ENCODE measurements at regions not wholly inside any gene's neighbourhood (a gene's known extent, or its start where the extent isn't known, plus 50 kb on each side); places are given as distances from the start of the nearest gene placed in this dataset.
"Not testable (repeated sequence)": the region's sequence is repeated elsewhere in the genome, so short reads cannot be mapped to it uniquely, and the experiment has no call there.

- not testable (repeated sequence) for H3K4me1 ChIP-seq (ENCODE audit: control insufficient read depth, insufficient read depth, low read length); H3K9ac ChIP-seq (ENCODE audit: low read length); H3K4me3 ChIP-seq (ENCODE audit: low read depth, low read length); H3K27me3 ChIP-seq (ENCODE audit: control insufficient read depth, insufficient read depth, low read length); H3K27ac ChIP-seq (ENCODE audit: low read depth, low read length); H3K36me3 ChIP-seq (ENCODE audit: control insufficient read depth, insufficient read depth, low read length); H3K9me3 ChIP-seq (ENCODE audit: control insufficient read depth, insufficient read depth, low read depth, low read length)
Observed at GRCh38 chr4:66712301-66712921, 832.9 kb downstream of the CENPC start.

- Histone ChIP-seq H3K9ac (ENCODE audit: low read length) (no peak overlapping the region), H3K9me3 (ENCODE audit: control insufficient read depth, insufficient read depth, low read depth, low read length) (no peaks in the 10 kb centered on the region), H3K36me3 (ENCODE audit: control insufficient read depth, insufficient read depth, low read length) (no peaks in the 10 kb centered on the region), H3K27me3 (ENCODE audit: control insufficient read depth, insufficient read depth, low read length) (no peaks in the 10 kb centered on the region), H3K4me3 (ENCODE audit: low read depth, low read length) (no peak overlapping the region), H3K4me1 (ENCODE audit: control insufficient read depth, insufficient read depth, low read length) (no peaks in the 10 kb centered on the region), H3K27ac (ENCODE audit: low read depth, low read length) (no peak overlapping the region)
Observed at GRCh38 chr4:66704243-66704642, 841.1 kb downstream of the CENPC start.

GRCh38 chr4:66694739-66695138, 850.6 kb downstream of the CENPC start:
- Histone ChIP-seq H3K9me3 (ENCODE audit: control insufficient read depth, insufficient read depth, low read depth, low read length) (no peaks in the 10 kb centered on the region; the same call in 1 of the 2 replicates), H3K4me1 (ENCODE audit: control insufficient read depth, insufficient read depth, low read length) (peaks cover 5% of the 10 kb centered on the region; the same call in 1 of the 2 replicates), H3K36me3 (ENCODE audit: control insufficient read depth, insufficient read depth, low read length) (no peaks in the 10 kb centered on the region), H3K4me3 (ENCODE audit: low read depth, low read length) (no peak overlapping the region), H3K27me3 (ENCODE audit: control insufficient read depth, insufficient read depth, low read length) (no peaks in the 10 kb centered on the region), H3K27ac (ENCODE audit: low read depth, low read length) (no peak overlapping the region), H3K9ac (ENCODE audit: low read length) (no peak overlapping the region)

- H3K27me3 ChIP-seq (ENCODE audit: control insufficient read depth, insufficient read depth, low read length): no peaks in the 10 kb centered on the region
- H3K4me1 ChIP-seq (ENCODE audit: control insufficient read depth, insufficient read depth, low read length): peaks cover 5% of the 10 kb centered on the region; the same call in 1 of the 2 replicates
- no peaks in the 10 kb centered on the region for H3K36me3 ChIP-seq (ENCODE audit: control insufficient read depth, insufficient read depth, low read length)
- no peak overlapping the region for H3K4me3 ChIP-seq (ENCODE audit: low read depth, low read length)
- no peak overlapping the region for H3K9ac ChIP-seq (ENCODE audit: low read length)
- no peak overlapping the region for H3K27ac ChIP-seq (ENCODE audit: low read depth, low read length)
- no peaks in the 10 kb centered on the region; the same call in 1 of the 2 replicates for H3K9me3 ChIP-seq (ENCODE audit: control insufficient read depth, insufficient read depth, low read depth, low read length)
Observed at GRCh38 chr4:66693694-66694093, 851.6 kb downstream of the CENPC start.

- Histone ChIP-seq H3K36me3 (ENCODE audit: control insufficient read depth, insufficient read depth, low read length) (no peaks in the 10 kb centered on the region), H3K27me3 (ENCODE audit: control insufficient read depth, insufficient read depth, low read length) (no peaks in the 10 kb centered on the region), H3K4me3 (ENCODE audit: low read depth, low read length) (no peak overlapping the region), H3K9me3 (ENCODE audit: control insufficient read depth, insufficient read depth, low read depth, low read length) (no peaks in the 10 kb centered on the region), H3K27ac (ENCODE audit: low read depth, low read length) (no peak overlapping the region), H3K4me1 (ENCODE audit: control insufficient read depth, insufficient read depth, low read length) (peaks cover 5% of the 10 kb centered on the region; the same call in 1 of the 2 replicates), H3K9ac (ENCODE audit: low read length) (no peak overlapping the region)
Observed at GRCh38 chr4:66691101-66691500, 854.2 kb downstream of the CENPC start.

- H3K36me3 ChIP-seq (ENCODE audit: control insufficient read depth, insufficient read depth, low read length): no peaks in the 10 kb centered on the region
- no peak overlapping the region for H3K4me3 ChIP-seq (ENCODE audit: low read depth, low read length)
- no peaks in the 10 kb centered on the region for H3K27me3 ChIP-seq (ENCODE audit: control insufficient read depth, insufficient read depth, low read length)
- H3K27ac ChIP-seq (ENCODE audit: low read depth, low read length): no peak overlapping the region
- no peaks in the 10 kb centered on the region for H3K9me3 ChIP-seq (ENCODE audit: control insufficient read depth, insufficient read depth, low read depth, low read length)
- no peak overlapping the region for H3K9ac ChIP-seq (ENCODE audit: low read length)
- peaks cover 2% of the 10 kb centered on the region; the same call in 1 of the 2 replicates for H3K4me1 ChIP-seq (ENCODE audit: control insufficient read depth, insufficient read depth, low read length)
Observed at GRCh38 chr4:66688674-66689073, 856.6 kb downstream of the CENPC start.

DNA sequence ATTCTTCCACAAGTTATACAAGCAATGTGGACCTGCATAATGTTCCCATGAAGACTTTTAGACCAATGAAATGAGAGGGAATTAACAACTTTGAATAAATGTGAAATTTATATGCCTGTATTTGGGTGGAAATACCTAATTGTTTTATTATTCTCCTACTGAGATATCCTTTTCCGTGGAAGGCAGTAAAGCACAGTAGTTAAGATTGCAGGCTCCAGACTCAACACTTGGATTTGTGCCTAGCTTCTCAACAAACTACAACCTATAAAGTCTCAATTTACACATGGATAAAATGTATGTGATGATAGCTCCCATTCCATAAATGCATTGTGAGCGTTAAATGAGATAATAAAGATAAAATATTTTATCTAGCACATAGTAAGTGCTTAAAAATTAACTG, 857.8 kb downstream of the CENPC start:
- Histone ChIP-seq H3K9me3 (ENCODE audit: control insufficient read depth, insufficient read depth, low read depth, low read length) (no peaks in the 10 kb centered on the region), H3K4me1 (ENCODE audit: control insufficient read depth, insufficient read depth, low read length) (no peaks in the 10 kb centered on the region), H3K27me3 (ENCODE audit: control insufficient read depth, insufficient read depth, low read length) (no peaks in the 10 kb centered on the region), H3K4me3 (ENCODE audit: low read depth, low read length) (no peak overlapping the region), H3K9ac (ENCODE audit: low read length) (no peak overlapping the region), H3K36me3 (ENCODE audit: control insufficient read depth, insufficient read depth, low read length) (no peaks in the 10 kb centered on the region), H3K27ac (ENCODE audit: low read depth, low read length) (no peak overlapping the region)

DNA sequence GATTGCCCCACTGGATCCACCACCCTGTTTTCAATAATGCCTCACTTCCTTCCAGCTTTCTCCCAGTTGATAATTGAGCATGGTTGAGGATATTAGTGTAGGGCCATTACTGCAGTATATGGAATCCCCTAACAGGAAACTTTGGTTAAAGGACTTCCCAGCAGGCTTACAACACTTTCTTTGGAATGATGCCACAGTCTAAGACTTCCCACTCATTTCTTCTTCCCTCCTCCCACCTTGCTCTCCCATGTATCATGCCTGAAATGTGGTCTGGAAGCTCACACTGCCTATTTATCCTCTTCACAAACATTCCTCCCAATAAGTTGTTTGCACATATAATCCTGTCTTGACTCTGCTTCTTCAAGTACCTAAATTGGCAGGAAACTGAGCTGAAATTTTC, 863.3 kb downstream of the CENPC start:
- Histone ChIP-seq H3K9me3 (ENCODE audit: control insufficient read depth, insufficient read depth, low read depth, low read length) (no peaks in the 10 kb centered on the region), H3K4me1 (ENCODE audit: control insufficient read depth, insufficient read depth, low read length) (no peaks in the 10 kb centered on the region), H3K4me3 (ENCODE audit: low read depth, low read length) (no peak overlapping the region), H3K27me3 (ENCODE audit: control insufficient read depth, insufficient read depth, low read length) (no peaks in the 10 kb centered on the region), H3K27ac (ENCODE audit: low read depth, low read length) (no peak overlapping the region), H3K36me3 (ENCODE audit: control insufficient read depth, insufficient read depth, low read length) (no peaks in the 10 kb centered on the region), H3K9ac (ENCODE audit: low read length) (no peak overlapping the region)

DNA sequence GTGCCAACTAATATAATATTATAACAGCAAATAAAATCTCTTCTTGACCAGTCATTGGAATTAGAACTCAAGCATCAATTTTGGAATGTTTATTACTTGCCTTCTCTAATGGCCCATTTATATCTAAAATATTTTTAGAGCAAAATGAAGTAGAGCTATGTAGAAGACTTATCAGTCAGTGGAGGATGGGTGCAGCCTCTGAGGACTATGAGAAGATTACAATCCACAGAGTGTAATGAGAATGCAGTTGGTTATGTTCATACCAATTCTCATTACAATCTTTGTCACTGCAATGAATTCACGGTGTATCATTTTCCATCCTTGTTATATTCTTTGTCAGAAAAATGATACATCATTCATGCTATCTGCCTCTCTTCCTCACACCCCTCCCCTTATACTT, 878.1 kb downstream of the CENPC start:
- no peaks in the 10 kb centered on the region for H3K27me3 ChIP-seq (ENCODE audit: control insufficient read depth, insufficient read depth, low read length)
- no peak overlapping the region for H3K4me3 ChIP-seq (ENCODE audit: low read depth, low read length)
- H3K36me3 ChIP-seq (ENCODE audit: control insufficient read depth, insufficient read depth, low read length): no peaks in the 10 kb centered on the region
- no peaks in the 10 kb centered on the region for H3K9me3 ChIP-seq (ENCODE audit: control insufficient read depth, insufficient read depth, low read depth, low read length)
- H3K27ac ChIP-seq (ENCODE audit: low read depth, low read length): no peak overlapping the region
- H3K9ac ChIP-seq (ENCODE audit: low read length): no peak overlapping the region
- H3K4me1 ChIP-seq (ENCODE audit: control insufficient read depth, insufficient read depth, low read length): no peaks in the 10 kb centered on the region

- Histone ChIP-seq H3K9me3 (ENCODE audit: control insufficient read depth, insufficient read depth, low read depth, low read length) (no peaks in the 10 kb centered on the region), H3K27me3 (ENCODE audit: control insufficient read depth, insufficient read depth, low read length) (no peaks in the 10 kb centered on the region), H3K36me3 (ENCODE audit: control insufficient read depth, insufficient read depth, low read length) (no peaks in the 10 kb centered on the region), H3K4me1 (ENCODE audit: control insufficient read depth, insufficient read depth, low read length) (no peaks in the 10 kb centered on the region), H3K4me3 (ENCODE audit: low read depth, low read length) (no peak overlapping the region), H3K27ac (ENCODE audit: low read depth, low read length) (no peak overlapping the region), H3K9ac (ENCODE audit: low read length) (no peak overlapping the region)
Observed at GRCh38 chr4:66662620-66663019, 882.7 kb downstream of the CENPC start.

DNA sequence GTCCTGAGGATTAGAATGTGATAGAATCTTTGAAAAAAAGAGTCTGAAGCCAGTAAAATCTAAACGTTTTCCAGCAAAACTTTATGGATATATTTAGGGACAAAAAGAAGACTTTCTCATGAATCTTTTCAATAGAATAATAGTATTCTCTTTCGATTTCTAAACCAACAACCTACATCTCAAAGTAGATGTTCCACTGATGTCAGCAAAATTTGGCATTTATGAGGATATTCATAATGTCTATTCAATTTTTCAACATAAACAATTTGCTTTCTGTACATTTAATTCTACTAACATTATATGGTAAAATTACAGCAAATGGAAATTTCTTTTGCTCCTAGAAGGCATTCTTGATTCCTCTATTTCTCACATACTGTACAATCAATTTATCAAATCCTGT, 886.5 kb downstream of the CENPC start:
- H3K27ac ChIP-seq (ENCODE audit: low read depth, low read length): no peak overlapping the region
- H3K27me3 ChIP-seq (ENCODE audit: control insufficient read depth, insufficient read depth, low read length): no peaks in the 10 kb centered on the region
- no peaks in the 10 kb centered on the region for H3K9me3 ChIP-seq (ENCODE audit: control insufficient read depth, insufficient read depth, low read depth, low read length)
- no peaks in the 10 kb centered on the region for H3K4me1 ChIP-seq (ENCODE audit: control insufficient read depth, insufficient read depth, low read length)
- no peak overlapping the region for H3K4me3 ChIP-seq (ENCODE audit: low read depth, low read length)
- no peak overlapping the region for H3K9ac ChIP-seq (ENCODE audit: low read length)
- no peaks in the 10 kb centered on the region for H3K36me3 ChIP-seq (ENCODE audit: control insufficient read depth, insufficient read depth, low read length)

DNA sequence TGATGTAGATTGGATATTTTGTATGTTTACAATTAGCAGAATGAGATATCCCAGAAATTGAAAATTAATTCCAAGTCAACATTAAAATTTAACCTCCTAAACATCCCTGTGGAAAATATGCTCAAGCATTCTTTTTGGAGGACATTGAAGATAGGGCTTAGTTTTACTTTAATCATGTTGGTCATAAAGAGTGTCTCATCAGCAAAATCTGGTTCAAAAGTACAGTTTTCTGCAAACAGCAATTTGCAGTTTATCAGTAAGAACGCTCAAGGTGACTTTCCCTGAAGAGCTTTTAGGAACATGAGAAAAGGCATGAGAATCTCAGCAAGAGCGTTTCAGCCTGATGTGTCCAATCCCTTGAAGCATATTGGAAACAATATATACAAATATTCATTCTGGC, 889.8 kb downstream of the CENPC start:
- Histone ChIP-seq H3K4me3 (ENCODE audit: low read depth, low read length) (no peak overlapping the region), H3K9ac (ENCODE audit: low read length) (no peak overlapping the region), H3K27ac (ENCODE audit: low read depth, low read length) (no peak overlapping the region)

More for the DNA sequence above, 889.8 kb downstream of the CENPC start:
- Histone ChIP-seq H3K27me3 (ENCODE audit: control insufficient read depth, insufficient read depth, low read length) (no peaks in the 10 kb centered on the region), H3K4me1 (ENCODE audit: control insufficient read depth, insufficient read depth, low read length) (no peaks in the 10 kb centered on the region), H3K36me3 (ENCODE audit: control insufficient read depth, insufficient read depth, low read length) (no peaks in the 10 kb centered on the region), H3K9me3 (ENCODE audit: control insufficient read depth, insufficient read depth, low read depth, low read length) (no peaks in the 10 kb centered on the region)
